Vagina (tissue), 2 donors: ENCODE measurements at regions not wholly inside any gene's neighbourhood (a gene's known extent, or its start where the extent isn't known, plus 50 kb on each side); places are given as distances from the start of the nearest gene placed in this dataset.
"Not testable (repeated sequence)": the region's sequence is repeated elsewhere in the genome, so short reads cannot be mapped to it uniquely, and the experiment has no call there.

Experiments
- DNase-seq, 2 donors: peaks; one replicate each; pipeline ENCODE4 v3.0.0-alpha.2; 2017; ENCODE audit errors: extremely low spot score in 2 of 2
- H3K27ac ChIP-seq: fragments of 200-600 bp; sonication (generic); one replicate; pipeline ENCODE4 v1.5.1; 2019
- H3K27me3 ChIP-seq: fragments of 200-600 bp; sonication (generic); one replicate; pipeline ENCODE4 v1.5.1; 2019
- H3K36me3 ChIP-seq, 2 donors: fragments of 200-600 bp; sonication (generic); one replicate each; pipeline ENCODE4 v1.5.1; 2017 to 2019
- H3K4me1 ChIP-seq: fragments of 200-600 bp; sonication (generic); one replicate; pipeline ENCODE4 v1.5.1; 2019
- H3K4me3 ChIP-seq, 2 donors: fragments of 200-600 bp; sonication (generic); 1 replicate in 1 of 2; 2 replicates in 1 of 2; pipeline ENCODE4 v1.5.1; 2016 to 2019
- H3K9me3 ChIP-seq: fragments of 200-600 bp; sonication (generic); one replicate; pipeline ENCODE4 v1.5.1; 2019
- CTCF ChIP-seq, 3 experiments: fragments of 450-650 bp in 2 of 3; fragments of 200-600 bp in 1 of 3; sonication (generic) in 1 of 3; IDR thresholded peaks; one replicate each; pipeline ENCODE4 v1.5.1; 2017 to 2019; ENCODE audit warnings: antibody characterized with exemption in 3 of 3, mild to moderate bottlenecking in 2 of 3, moderate library complexity in 2 of 3
- POLR2A ChIP-seq, 2 donors: fragments of 450-650 bp; IDR thresholded peaks; one replicate each; pipeline ENCODE4 v1.6.1; 2017; ENCODE audit warnings: antibody characterized with exemption in 2 of 2, mild to moderate bottlenecking in 2 of 2, moderate library complexity in 2 of 2
- POLR2AphosphoS5 ChIP-seq, 2 donors: sonication (generic); formaldehyde crosslinking; IDR thresholded peaks; one replicate each; pipeline ENCODE4 v1.9.0; 2017; ENCODE audit warnings: antibody characterized with exemption in 2 of 2, mild to moderate bottlenecking in 2 of 2, low read depth in 1 of 2; ENCODE audit not compliant: insufficient read depth in 1 of 2
- intact Hi-C: fragments of 100-400 bp; cut with DNase I; formaldehyde crosslinking; loops from one replicate; pipeline ENCODE4 v1.15.1; 2023

- no peak overlapping the region for H3K27ac ChIP-seq
- no peaks in the 10 kb centered on the region for H3K4me1 ChIP-seq
- H3K36me3 ChIP-seq, result no peaks in the 10 kb centered on the region
- H3K27me3 ChIP-seq, result no peaks in the 10 kb centered on the region
- TF ChIP-seq POLR2A (IDR thresholded peaks at IDR 0.05) (no peak), CTCF (IDR thresholded peaks at IDR 0.05) (no peak), POLR2AphosphoS5 (IDR thresholded peaks at IDR 0.05; ENCODE audit: insufficient read depth in 1 of 2, low read depth in 1 of 2) (no peak)
- intact Hi-C loops, result no loop called here
- no peaks in the 10 kb centered on the region for H3K9me3 ChIP-seq
- no peak for DNase-seq
- no peak overlapping the region for H3K4me3 ChIP-seq
Observed at GRCh38 chr12:125540580-125541204, 475.5 kb downstream of the AACS start.

- TF ChIP-seq POLR2AphosphoS5 (IDR thresholded peaks at IDR 0.05; ENCODE audit: insufficient read depth in 1 of 2, low read depth in 1 of 2), result no peak
- no peak for TF ChIP-seq CTCF (IDR thresholded peaks at IDR 0.05)
- no peak for TF ChIP-seq POLR2A (IDR thresholded peaks at IDR 0.05)
- no peak for DNase-seq
- Histone ChIP-seq H3K27me3 (no peaks in the 10 kb centered on the region), H3K4me3 (no peak overlapping the region), H3K27ac (no peak overlapping the region), H3K9me3 (no peaks in the 10 kb centered on the region), H3K4me1 (no peaks in the 10 kb centered on the region), H3K36me3 (no peaks in the 10 kb centered on the region)
- intact Hi-C loops, result no loop called here
Observed at GRCh38 chr12:125544960-125545359, 479.7 kb downstream of the AACS start.

- TF ChIP-seq POLR2A (IDR thresholded peaks at IDR 0.05) (no peak), POLR2AphosphoS5 (IDR thresholded peaks at IDR 0.05; ENCODE audit: insufficient read depth in 1 of 2, low read depth in 1 of 2) (no peak), CTCF (IDR thresholded peaks at IDR 0.05) (no peak)
- no peaks in the 10 kb centered on the region for H3K4me1 ChIP-seq
- intact Hi-C loops, result no loop called here
- no peak overlapping the region for H3K27ac ChIP-seq
- no peak overlapping the region for H3K4me3 ChIP-seq
- H3K9me3 ChIP-seq, result no peaks in the 10 kb centered on the region
- no peaks in the 10 kb centered on the region for H3K36me3 ChIP-seq
- DNase-seq, result no peak
- no peaks in the 10 kb centered on the region for H3K27me3 ChIP-seq
Observed at GRCh38 chr12:125549171-125549570, 483.9 kb downstream of the AACS start.

- TF ChIP-seq CTCF (IDR thresholded peaks at IDR 0.05), result no peak
- no peak for TF ChIP-seq POLR2A (IDR thresholded peaks at IDR 0.05)
- no peak for TF ChIP-seq POLR2AphosphoS5 (IDR thresholded peaks at IDR 0.05; ENCODE audit: insufficient read depth in 1 of 2, low read depth in 1 of 2)
- no peaks in the 10 kb centered on the region for H3K4me1 ChIP-seq
- no peaks in the 10 kb centered on the region for H3K27me3 ChIP-seq
- no peaks in the 10 kb centered on the region for H3K36me3 ChIP-seq
- DNase-seq, result no peak
- H3K9me3 ChIP-seq, result no peaks in the 10 kb centered on the region
- H3K4me3 ChIP-seq, result no peak overlapping the region
- intact Hi-C loops, result no loop called here
- H3K27ac ChIP-seq, result no peak overlapping the region
Observed at GRCh38 chr12:125549836-125550235, 484.6 kb downstream of the AACS start.

GRCh38 chr12:125552295-125552694 is 487.1 kb downstream of the AACS start:
- H3K9me3 ChIP-seq, result no peaks in the 10 kb centered on the region
- no peaks in the 10 kb centered on the region for H3K4me1 ChIP-seq
- H3K36me3 ChIP-seq, result no peaks in the 10 kb centered on the region
- intact Hi-C loops, result no loop called here
- no peak overlapping the region for H3K27ac ChIP-seq
- H3K4me3 ChIP-seq, result no peak overlapping the region
- DNase-seq, result no peak
- no peaks in the 10 kb centered on the region for H3K27me3 ChIP-seq
- TF ChIP-seq POLR2A (IDR thresholded peaks at IDR 0.05) (no peak), CTCF (IDR thresholded peaks at IDR 0.05) (no peak), POLR2AphosphoS5 (IDR thresholded peaks at IDR 0.05; ENCODE audit: insufficient read depth in 1 of 2, low read depth in 1 of 2) (no peak)

- H3K27me3 ChIP-seq, H3K9me3 ChIP-seq, intact Hi-C loops, H3K27ac ChIP-seq, H3K4me1 ChIP-seq, H3K36me3 ChIP-seq, H3K4me3 ChIP-seq, DNase-seq: not testable (repeated sequence)
Observed at GRCh38 chr12:125561008-125561407, 495.8 kb downstream of the AACS start.
